PC-3 (cell line): ENCODE measurements at regions not wholly inside any gene's neighbourhood (a gene's known extent, or its start where the extent isn't known, plus 50 kb on each side); places are given as distances from the start of the nearest gene placed in this dataset.
"Not testable (repeated sequence)": the region's sequence is repeated elsewhere in the genome, so short reads cannot be mapped to it uniquely, and the experiment has no call there.

Experiments used
- ATAC-seq: fragments of 200-7000 bp; cut with Tn5 transposase; 2 replicates; pipeline ENCODE4 v1.9.1; 2020; ENCODE audit warnings: mild to moderate bottlenecking, moderate library complexity
- BruUV-seq: library from RNA; stranded (reverse); fragments of 400-500 nt; replicated peaks from 2 replicates; lab custom pipeline; 2021; lab: Mats Ljungman, UMichigan
- CTCF ChIA-PET: fragments of 300-600 bp; sonication (Branson Sonifier 250); formaldehyde crosslinking; loops from one replicate; lab custom pipeline; 2022; ENCODE audit warnings: antibody characterized with exemption; lab: Charles Lee
- POLR2A ChIA-PET: fragments of 300-600 bp; sonication (Branson Sonifier 250); formaldehyde crosslinking; loops from one replicate; lab custom pipeline; 2022; ENCODE audit warnings: antibody characterized with exemption; ENCODE audit not compliant: unreplicated experiment; lab: Charles Lee
- DNase-seq: peaks from one replicate; pipeline ENCODE4 v3.0.0-alpha.2; 2015
- H2AFZ ChIP-seq: fragments of 300-600 bp; sonication (generic); 2 replicates; pipeline ENCODE4 v1.6.0; 2016; ENCODE audit warnings: antibody characterized with exemption, low read length
- H3F3A ChIP-seq: fragments of 300-600 bp; sonication (generic); one replicate; pipeline ENCODE4 v1.6.0; 2017; ENCODE audit warnings: antibody characterized with exemption, low read length, control low read depth, mild to moderate bottlenecking; ENCODE audit not compliant: unreplicated experiment
- H3K27ac ChIP-seq: fragments of 300-600 bp; sonication (generic); 2 replicates; pipeline ENCODE4 v1.5.1; 2016; ENCODE audit warnings: mild to moderate bottlenecking, low read length
- H3K27me3 ChIP-seq: fragments of 300-600 bp; sonication (generic); 2 replicates; pipeline ENCODE4 v1.6.1; 2016; ENCODE audit warnings: low read length, mixed read lengths
- H3K36me3 ChIP-seq: fragments of 300-600 bp; sonication (generic); 2 replicates; pipeline ENCODE4 v1.6.1; 2016; ENCODE audit warnings: low read depth, mixed run types, low read length, mixed read lengths
- H3K4me1 ChIP-seq: fragments of 300-600 bp; sonication (generic); 2 replicates; pipeline ENCODE4 v1.5.1; 2016; ENCODE audit warnings: low read length; ENCODE audit not compliant: insufficient read depth
- H3K4me2 ChIP-seq: fragments of 300-600 bp; sonication (generic); 2 replicates; pipeline ENCODE4 v1.6.0; 2016; ENCODE audit warnings: low read length
- H3K4me3 ChIP-seq: fragments of 300-600 bp; sonication (generic); 2 replicates; pipeline ENCODE4 v1.5.1; 2016; ENCODE audit warnings: mild to moderate bottlenecking, low read length, mixed read lengths
- H3K79me2 ChIP-seq: fragments of 300-600 bp; sonication (generic); 2 replicates; pipeline ENCODE4 v1.6.1; 2017; ENCODE audit warnings: low read length, mixed read lengths
- H3K9ac ChIP-seq: fragments of 300-600 bp; sonication (generic); 2 replicates; pipeline ENCODE4 v1.6.0; 2016; ENCODE audit warnings: mild to moderate bottlenecking, low read length
- H3K9me2 ChIP-seq: fragments of 300-600 bp; sonication (generic); replicated peaks from 2 replicates; pipeline ENCODE4 v1.6.1; 2016; ENCODE audit warnings: mixed run types, low read length, mixed read lengths
- H3K9me3 ChIP-seq: fragments of 300-600 bp; sonication (generic); 2 replicates; pipeline ENCODE4 v1.6.1; 2016; ENCODE audit warnings: low read length, mixed read lengths
- H4K20me1 ChIP-seq: fragments of 300-600 bp; sonication (generic); 2 replicates; pipeline ENCODE4 v1.6.1; 2016; ENCODE audit warnings: low read length, mixed read lengths
- CTCF ChIP-seq: fragments of 300-600 bp; sonication (generic); conservative IDR thresholded peaks from 2 replicates; pipeline ENCODE4 v1.5.1; 2017; ENCODE audit warnings: antibody characterized with exemption, low read depth, mild to moderate bottlenecking, low read length
- EZH2 ChIP-seq: fragments of 300-600 bp; sonication (generic); IDR thresholded peaks from one replicate; pipeline ENCODE4 v1.6.1; 2017; ENCODE audit warnings: antibody characterized with exemption, mild to moderate bottlenecking, low read length; ENCODE audit not compliant: unreplicated experiment
- EZH2phosphoT487 ChIP-seq: fragments of 300-600 bp; sonication (generic); IDR thresholded peaks from 2 replicates; pipeline ENCODE4 v1.6.1; 2018; ENCODE audit warnings: mild to moderate bottlenecking, antibody characterized with exemption, low read length, borderline replicate concordance
- intact Hi-C: fragments of 100-400 bp; cut with micrococcal nuclease; formaldehyde crosslinking; loops from 2 replicates; pipeline ENCODE4 v1.9.0; 2023

DNA sequence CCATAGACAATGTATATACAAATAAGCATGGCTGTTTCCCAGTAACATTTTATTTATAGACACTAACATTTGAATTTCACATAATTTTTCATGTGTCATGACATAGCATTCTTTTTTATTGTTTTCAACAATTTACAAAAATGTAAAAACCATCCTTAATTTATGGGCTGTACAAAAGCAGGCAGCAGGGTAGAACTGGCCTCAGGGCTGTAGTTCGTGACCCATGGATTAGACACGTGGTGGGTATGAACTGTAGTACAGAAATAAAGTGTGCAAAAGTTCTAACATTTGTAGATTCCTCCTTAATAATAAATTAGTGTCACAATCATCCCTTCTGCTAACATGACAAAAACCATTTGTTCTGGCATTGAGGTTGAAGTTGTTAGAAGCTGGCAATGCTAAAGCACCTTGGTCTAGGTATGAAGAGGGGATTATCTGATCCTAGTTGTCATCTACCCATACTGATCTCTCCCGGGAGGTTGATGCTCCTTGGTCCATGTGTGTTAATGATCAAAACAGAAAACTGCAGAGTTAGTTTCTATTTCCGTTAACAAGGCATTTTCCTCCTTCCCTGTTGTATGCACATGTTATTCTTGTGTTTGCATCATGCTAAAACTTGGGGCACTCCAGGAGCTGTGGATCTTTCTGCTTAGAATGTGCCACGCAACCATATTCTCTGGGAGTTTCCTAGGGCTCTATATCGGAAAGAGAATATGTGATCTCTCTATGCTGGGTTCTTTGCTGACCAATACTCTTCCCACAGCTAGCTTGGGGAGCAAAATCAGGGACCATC lies 917.6 kb downstream of the TLE1 start:
- POLR2A ChIA-PET, result no interaction called here
- BruUV-seq, result no TSS peak

GRCh38 chr9:80763536-80763935 lies 925.8 kb downstream of the TLE1 start:
- Histone ChIP-seq H3F3A (no peaks in the 10 kb centered on the region), H2AFZ (no peak overlapping the region), H3K4me2 (no peak overlapping the region), H3K9me2 (no peaks in the 10 kb centered on the region), H3K27me3 (no peaks in the 10 kb centered on the region), H3K9ac (no peak overlapping the region), H3K4me3 (no peak overlapping the region), H3K79me2 (no peaks in the 10 kb centered on the region), H4K20me1 (no peaks in the 10 kb centered on the region), H3K9me3 (no peaks in the 10 kb centered on the region), H3K4me1 (no peaks in the 10 kb centered on the region), H3K27ac (no peak overlapping the region), H3K36me3 (no peaks in the 10 kb centered on the region)
- CTCF ChIA-PET, result no interaction called here
- POLR2A ChIA-PET, result no interaction called here
- intact Hi-C loops, result no loop called here
- BruUV-seq, result no TSS peak
- ATAC-seq (no peak), DNase-seq (no peak)
- TF ChIP-seq EZH2phosphoT487, result no peak
- TF ChIP-seq CTCF, result no peak
- TF ChIP-seq EZH2, result no peak

More for the DNA sequence above, 917.6 kb downstream of the TLE1 start:
- H3K27me3 ChIP-seq, result no peaks in the 10 kb centered on the region
- H3K9me3 ChIP-seq, result no peaks in the 10 kb centered on the region
- DNase-seq (no peak), ATAC-seq (no peak)
- TF ChIP-seq CTCF (no peak), EZH2 (no peak), EZH2phosphoT487 (no peak)
- intact Hi-C loops, result no loop called here
- no peaks in the 10 kb centered on the region for H4K20me1 ChIP-seq
- no peaks in the 10 kb centered on the region for H3F3A ChIP-seq
- no peak overlapping the region for H3K4me3 ChIP-seq
- H3K36me3 ChIP-seq, result no peaks in the 10 kb centered on the region
- H2AFZ ChIP-seq, result no peak overlapping the region
- H3K4me1 ChIP-seq, result no peaks in the 10 kb centered on the region
- H3K9me2 ChIP-seq, result no peaks in the 10 kb centered on the region
- no peaks in the 10 kb centered on the region for H3K79me2 ChIP-seq
- CTCF ChIA-PET, result no interaction called here
- H3K4me2 ChIP-seq, result no peak overlapping the region
- no peak overlapping the region for H3K9ac ChIP-seq
- no peak overlapping the region for H3K27ac ChIP-seq

GRCh38 chr9:80755586-80755985 lies 933.8 kb downstream of the TLE1 start:
- H3K4me2 ChIP-seq, result no peak overlapping the region
- no peak overlapping the region for H3K9ac ChIP-seq
- no peaks in the 10 kb centered on the region for H3K9me2 ChIP-seq
- ChIA-PET POLR2A (no interaction called here), CTCF (no interaction called here)
- no peak for ATAC-seq
- BruUV-seq, result no TSS peak
- no peaks in the 10 kb centered on the region for H3K27me3 ChIP-seq
- no peaks in the 10 kb centered on the region for H3K36me3 ChIP-seq
- DNase-seq, result no peak
- intact Hi-C loops, result no loop called here
- H4K20me1 ChIP-seq, result no peaks in the 10 kb centered on the region
- no peaks in the 10 kb centered on the region for H3K9me3 ChIP-seq
- no peak overlapping the region for H3K4me3 ChIP-seq
- TF ChIP-seq EZH2phosphoT487, result no peak
- TF ChIP-seq EZH2, result no peak
- TF ChIP-seq CTCF, result no peak
- no peaks in the 10 kb centered on the region for H3F3A ChIP-seq
- no peaks in the 10 kb centered on the region for H3K79me2 ChIP-seq
- no peaks in the 10 kb centered on the region for H3K4me1 ChIP-seq
- no peak overlapping the region for H3K27ac ChIP-seq
- no peak overlapping the region for H2AFZ ChIP-seq

DNA sequence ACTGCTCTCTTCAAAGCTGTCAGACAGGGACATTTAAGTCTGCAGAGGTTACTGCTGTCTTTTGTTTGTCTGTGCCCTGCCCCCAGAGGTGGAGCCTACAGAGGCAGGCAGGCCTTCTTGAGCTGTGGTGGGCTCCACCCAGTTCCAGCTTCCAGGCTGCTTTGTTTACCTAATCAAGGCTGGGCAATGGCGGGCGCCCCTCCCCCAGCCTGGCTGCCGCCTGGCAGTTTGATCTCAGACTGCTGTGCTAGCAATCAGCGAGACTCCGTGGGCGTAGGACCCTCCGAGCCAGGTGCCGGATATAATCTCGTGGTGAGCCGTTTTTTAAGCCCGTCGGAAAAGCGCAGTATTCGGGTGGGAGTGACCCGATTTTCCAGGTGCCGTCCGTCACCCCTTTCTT lies 942.3 kb downstream of the TLE1 start:
- H3K27ac ChIP-seq, CTCF ChIA-PET, H3K4me2 ChIP-seq, H2AFZ ChIP-seq, DNase-seq, H3F3A ChIP-seq, H3K4me3 ChIP-seq, POLR2A ChIA-PET, intact Hi-C loops, BruUV-seq, H4K20me1 ChIP-seq, H3K27me3 ChIP-seq, H3K9me2 ChIP-seq, H3K9ac ChIP-seq, H3K4me1 ChIP-seq, ATAC-seq, H3K36me3 ChIP-seq, H3K79me2 ChIP-seq, H3K9me3 ChIP-seq: not testable (repeated sequence)
